Karpas-422 (cell line): ENCODE measurements at regions not wholly inside any gene's neighbourhood (a gene's known extent, or its start where the extent isn't known, plus 50 kb on each side); places are given as distances from the start of the nearest gene placed in this dataset.
"Not testable (repeated sequence)": the region's sequence is repeated elsewhere in the genome, so short reads cannot be mapped to it uniquely, and the experiment has no call there.

Experiments used
- DNase-seq: peaks from one replicate; pipeline ENCODE4 v3.0.0-alpha.2; 2015
- H2AFZ ChIP-seq: fragments of 200-600 bp; sonication (generic); 2 replicates; pipeline ENCODE4 v1.6.1; 2014; ENCODE audit warnings: antibody characterized with exemption, low read length, mixed read lengths
- H3K27ac ChIP-seq: fragments of 200-600 bp; sonication (generic); 2 replicates; pipeline ENCODE4 v1.5.1; 2014; ENCODE audit warnings: mild to moderate bottlenecking, low read length, moderate library complexity
- H3K27me3 ChIP-seq: fragments of 200-600 bp; sonication (generic); 2 replicates; pipeline ENCODE4 v1.6.1; 2014; ENCODE audit warnings: low read length, mixed read lengths
- H3K36me3 ChIP-seq: fragments of 200-600 bp; sonication (generic); 2 replicates; pipeline ENCODE4 v1.6.1; 2014; ENCODE audit warnings: low read length, mixed read lengths; ENCODE audit not compliant: insufficient read depth
- H3K4me1 ChIP-seq: fragments of 200-600 bp; sonication (generic); 2 replicates; pipeline ENCODE4 v1.6.1; 2014; ENCODE audit warnings: mild to moderate bottlenecking, low read length, mixed read lengths
- H3K4me2 ChIP-seq: fragments of 200-600 bp; sonication (generic); 2 replicates; pipeline ENCODE4 v1.6.1; 2014; ENCODE audit warnings: low read length, low read depth, mild to moderate bottlenecking; ENCODE audit not compliant: poor library complexity, severe bottlenecking
- H3K4me3 ChIP-seq: fragments of 200-600 bp; sonication (generic); 2 replicates; pipeline ENCODE4 v1.5.1; 2014; ENCODE audit warnings: mild to moderate bottlenecking, antibody characterized with exemption, low read length, mixed read lengths
- H3K79me2 ChIP-seq: fragments of 200-600 bp; sonication (generic); 2 replicates; pipeline ENCODE4 v1.6.1; 2014; ENCODE audit warnings: mild to moderate bottlenecking, low read length, mixed read lengths
- H3K9ac ChIP-seq: fragments of 200-600 bp; sonication (generic); 2 replicates; pipeline ENCODE4 v1.6.0; 2014; ENCODE audit warnings: low read length
- H3K9me2 ChIP-seq: fragments of 200-600 bp; sonication (generic), shearing (Covaris generic); replicated peaks from 2 replicates; pipeline ENCODE4 v1.6.0; 2014; ENCODE audit warnings: mild to moderate bottlenecking, low read length, moderate library complexity; ENCODE audit not compliant: insufficient read depth
- H3K9me3 ChIP-seq: fragments of 300-700, 200-600 bp; sonication (generic); 2 replicates; pipeline ENCODE4 v1.6.1; 2014; ENCODE audit warnings: low read length, mixed read lengths
- H4K20me1 ChIP-seq: fragments of 200-600 bp; sonication (generic); 2 replicates; pipeline ENCODE4 v1.6.1; 2014; ENCODE audit warnings: mild to moderate bottlenecking, antibody characterized with exemption, low read length, low read depth; ENCODE audit not compliant: insufficient read depth

DNA sequence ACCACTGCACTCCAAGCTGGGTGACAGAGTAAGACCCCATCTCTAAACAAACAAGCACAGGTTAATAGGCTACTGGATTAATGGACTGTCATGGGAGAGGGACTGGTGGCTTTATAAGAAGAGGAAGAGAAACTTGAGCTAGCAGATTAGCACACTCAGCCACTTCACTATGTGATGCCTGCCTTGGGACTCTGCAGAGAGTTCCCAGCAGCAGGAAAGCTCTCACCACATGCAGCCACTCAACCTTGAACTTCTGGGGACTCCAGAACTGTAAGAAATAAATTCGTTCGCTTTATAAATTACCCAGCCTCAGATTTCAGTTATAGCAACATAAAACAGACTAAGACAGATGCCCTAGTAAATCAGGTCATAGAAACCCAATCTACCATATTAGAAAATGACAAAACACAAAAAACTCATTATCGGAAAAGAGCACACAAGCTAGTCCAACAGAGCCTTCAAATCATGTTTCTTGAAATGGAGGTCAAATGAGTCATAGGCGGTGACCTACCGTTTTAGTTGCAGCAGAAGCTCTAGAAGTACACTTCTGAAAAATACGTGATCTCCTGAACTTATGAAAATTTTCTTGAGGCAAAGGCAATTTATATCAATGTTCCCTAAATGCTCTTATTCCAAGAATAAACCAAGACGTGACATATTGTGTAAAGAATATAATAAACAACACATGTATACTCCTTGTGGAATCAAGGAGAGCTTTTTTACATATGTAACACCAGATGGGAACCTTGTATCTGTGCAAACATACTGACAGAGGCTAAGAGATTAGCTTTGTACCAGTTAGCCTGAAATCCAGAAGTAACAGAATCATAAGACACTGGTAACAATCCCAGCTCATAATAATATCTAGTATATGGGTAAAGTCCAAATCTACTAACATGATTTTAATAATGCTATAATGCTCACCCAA lies 340.9 kb upstream of the SGCG start:
- Histone ChIP-seq H2AFZ (no peak overlapping the region), H3K4me3 (no peak overlapping the region), H3K27ac (no peak overlapping the region), H3K27me3 (no peaks in the 10 kb centered on the region), H3K36me3 (no peaks in the 10 kb centered on the region), H3K9me2 (no peaks in the 10 kb centered on the region), H3K9me3 (no peaks in the 10 kb centered on the region), H3K4me1 (no peaks in the 10 kb centered on the region), H4K20me1 (no peaks in the 10 kb centered on the region), H3K9ac (no peak overlapping the region), H3K4me2 (no peak overlapping the region), H3K79me2 (no peaks in the 10 kb centered on the region)
- DNase-seq: peak; percentile 42

DNA sequence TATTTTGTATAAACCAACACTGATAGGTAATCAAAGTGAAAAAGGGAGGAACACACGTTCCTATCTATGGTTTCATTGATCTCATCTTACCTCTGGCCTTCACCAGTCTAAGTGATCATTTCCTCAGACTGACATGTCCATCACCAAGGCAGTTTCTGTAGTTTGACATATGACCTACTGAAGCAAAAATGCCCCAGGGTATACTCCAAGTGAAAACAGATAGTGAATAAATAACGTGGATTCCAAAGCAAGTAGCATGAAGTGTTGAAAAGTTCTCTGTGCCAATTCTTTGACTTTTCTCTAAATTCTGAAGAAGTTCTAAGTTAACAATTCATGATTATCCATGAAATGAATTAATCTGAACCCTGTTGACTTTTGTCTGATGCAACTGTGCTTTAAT lies 334.2 kb upstream of the SGCG start:
- DNase-seq: no peak
- no peaks in the 10 kb centered on the region for H3K27me3 ChIP-seq
- H3K36me3 ChIP-seq: no peaks in the 10 kb centered on the region
- H4K20me1 ChIP-seq: no peaks in the 10 kb centered on the region
- H3K9ac ChIP-seq: no peak overlapping the region
- no peak overlapping the region for H3K4me3 ChIP-seq
- no peaks in the 10 kb centered on the region for H3K4me1 ChIP-seq
- H3K9me3 ChIP-seq: no peaks in the 10 kb centered on the region
- no peak overlapping the region for H2AFZ ChIP-seq
- no peak overlapping the region for H3K27ac ChIP-seq
- H3K9me2 ChIP-seq: no peaks in the 10 kb centered on the region
- no peaks in the 10 kb centered on the region for H3K79me2 ChIP-seq
- H3K4me2 ChIP-seq: no peak overlapping the region

DNA sequence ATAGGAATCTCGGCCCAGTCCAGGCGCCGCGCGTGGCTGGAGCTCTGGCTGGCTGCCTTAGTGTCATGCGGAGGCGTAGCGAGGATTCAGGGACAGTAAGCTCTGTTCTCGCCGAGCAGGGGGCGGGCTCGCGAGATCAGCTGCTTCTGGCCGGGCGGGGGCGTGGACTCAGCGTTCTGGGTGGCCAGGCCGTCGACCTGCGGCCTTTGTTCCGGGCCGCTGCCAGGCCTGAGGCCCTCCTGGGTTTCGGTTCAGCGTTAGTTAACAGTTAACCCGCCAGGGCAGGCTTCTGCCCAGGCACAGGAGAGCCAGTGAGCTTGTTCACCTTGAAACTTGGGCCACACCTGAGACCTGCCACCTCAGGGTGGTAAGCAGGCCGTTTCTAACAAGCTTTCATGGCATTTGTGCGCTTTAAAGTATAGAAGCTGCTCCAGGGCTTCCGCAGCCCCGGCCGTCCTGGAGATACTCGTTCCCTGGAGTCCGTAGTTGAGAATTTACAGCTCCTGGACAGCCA lies 332.2 kb upstream of the SGCG start:
- Histone ChIP-seq H3K36me3 (no peaks in the 10 kb centered on the region), H3K9ac (no peak overlapping the region), H4K20me1 (no peaks in the 10 kb centered on the region), H3K27me3 (no peaks in the 10 kb centered on the region), H2AFZ (no peak overlapping the region), H3K4me2 (no peak overlapping the region), H3K4me1 (no peaks in the 10 kb centered on the region), H3K79me2 (no peaks in the 10 kb centered on the region), H3K27ac (no peak overlapping the region), H3K4me3 (no peak overlapping the region), H3K9me3 (no peaks in the 10 kb centered on the region), H3K9me2 (no peaks in the 10 kb centered on the region)
- no peak for DNase-seq

DNA sequence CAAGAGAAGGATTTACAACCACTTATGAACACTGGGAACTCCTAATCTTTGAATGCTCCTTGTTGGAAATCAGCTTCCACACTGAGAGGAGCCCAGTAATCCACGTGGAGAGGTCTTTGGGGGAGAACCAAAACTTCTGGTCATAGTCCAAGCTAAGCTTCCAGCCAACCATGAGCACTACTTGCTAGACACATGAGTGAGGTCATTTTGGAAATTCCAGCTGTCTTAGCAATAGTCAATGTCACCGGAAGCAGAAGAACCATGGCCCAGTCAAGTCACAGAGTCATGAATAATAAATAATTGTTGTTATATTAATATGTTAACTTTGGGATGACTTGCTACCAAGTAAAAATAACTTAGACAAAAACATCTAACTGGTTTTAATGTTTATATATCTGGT lies 324.9 kb upstream of the SGCG start:
- no peaks in the 10 kb centered on the region for H3K27me3 ChIP-seq
- no peak overlapping the region for H3K4me3 ChIP-seq
- H3K9ac ChIP-seq: no peak overlapping the region
- H3K36me3 ChIP-seq: no peaks in the 10 kb centered on the region
- no peaks in the 10 kb centered on the region for H3K4me1 ChIP-seq
- H4K20me1 ChIP-seq: no peaks in the 10 kb centered on the region
- no peak overlapping the region for H2AFZ ChIP-seq
- H3K9me2 ChIP-seq: no peaks in the 10 kb centered on the region
- no peaks in the 10 kb centered on the region for H3K79me2 ChIP-seq
- no peaks in the 10 kb centered on the region for H3K9me3 ChIP-seq
- H3K27ac ChIP-seq: no peak overlapping the region
- DNase-seq: no peak
- H3K4me2 ChIP-seq: no peak overlapping the region

DNA sequence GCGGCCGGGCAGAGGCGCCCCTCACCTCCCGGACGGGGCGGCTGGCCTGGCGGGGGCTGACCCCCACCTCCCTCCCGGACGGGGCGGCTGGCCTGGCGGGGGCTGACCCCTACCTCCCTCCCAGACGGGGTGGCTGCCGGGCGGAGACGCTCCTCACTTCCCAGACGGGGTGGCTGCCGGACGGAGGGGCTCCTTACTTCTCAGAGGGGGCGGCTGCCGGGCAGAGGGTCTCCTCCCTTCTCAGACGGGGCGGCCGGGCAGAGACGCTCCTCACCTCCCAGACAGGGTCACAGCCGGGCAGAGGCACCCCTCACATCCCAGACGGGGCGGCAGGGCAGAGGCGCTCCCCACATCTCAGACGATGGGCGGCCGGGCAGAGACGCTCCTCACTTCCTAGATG lies 321.8 kb upstream of the SGCG start:
- H3K79me2 ChIP-seq, H3K27me3 ChIP-seq, H3K27ac ChIP-seq, H3K4me3 ChIP-seq, H3K9me3 ChIP-seq, H3K4me1 ChIP-seq, H3K36me3 ChIP-seq, H3K9me2 ChIP-seq, H3K9ac ChIP-seq, H3K4me2 ChIP-seq, DNase-seq, H2AFZ ChIP-seq, H4K20me1 ChIP-seq: not testable (repeated sequence)

DNA sequence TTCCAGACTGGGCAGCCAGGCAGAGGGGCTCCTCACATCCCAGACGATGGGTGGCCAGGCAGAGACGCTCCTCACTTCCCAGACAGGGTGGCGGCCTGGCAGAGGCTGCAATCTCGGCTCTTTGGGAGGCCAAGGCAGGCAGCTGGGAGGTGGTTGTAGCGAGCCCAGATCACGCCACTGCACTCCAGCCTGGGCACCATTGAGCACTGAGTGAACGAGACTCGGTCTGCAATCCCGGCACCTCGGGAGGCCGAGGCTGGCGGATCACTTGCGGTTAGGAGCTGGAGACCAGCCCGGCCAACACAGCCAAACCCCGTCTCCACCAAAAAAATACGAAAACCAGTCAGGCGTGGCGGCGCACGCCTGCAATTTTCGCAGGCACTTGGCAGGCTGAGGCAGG lies 321.4 kb upstream of the SGCG start:
- H2AFZ ChIP-seq, H3K9me2 ChIP-seq, H3K4me2 ChIP-seq, DNase-seq, H3K36me3 ChIP-seq, H3K79me2 ChIP-seq, H3K27ac ChIP-seq, H3K9me3 ChIP-seq, H4K20me1 ChIP-seq, H3K4me1 ChIP-seq, H3K9ac ChIP-seq, H3K27me3 ChIP-seq, H3K4me3 ChIP-seq: not testable (repeated sequence)

DNA sequence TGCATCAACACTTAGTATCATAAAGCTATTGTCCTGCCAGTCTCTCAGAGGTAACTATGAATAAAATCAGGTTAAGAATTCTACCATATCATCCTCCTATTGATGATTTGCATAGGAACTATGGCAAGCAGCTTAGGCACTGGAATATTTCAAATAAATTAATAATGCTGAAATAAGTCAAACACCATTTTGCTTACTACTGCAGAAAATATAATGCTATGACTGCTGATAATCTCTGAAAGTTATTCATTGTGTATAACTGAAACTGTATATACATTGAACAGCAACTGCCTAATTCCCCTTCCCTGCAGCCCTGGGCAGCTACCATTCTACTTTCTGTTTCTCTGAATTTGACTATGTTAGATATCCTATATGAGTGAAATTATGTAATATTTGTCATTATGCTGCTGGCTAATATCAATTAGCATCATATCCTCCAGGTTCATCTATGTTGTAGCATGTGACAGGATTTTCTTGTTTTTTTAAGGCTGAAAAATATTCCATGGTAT lies 318.8 kb upstream of the SGCG start:
- Histone ChIP-seq H4K20me1 (no peaks in the 10 kb centered on the region), H3K9me2 (no peaks in the 10 kb centered on the region), H3K9ac (no peak overlapping the region), H3K79me2 (no peaks in the 10 kb centered on the region), H3K4me3 (no peak overlapping the region), H3K36me3 (no peaks in the 10 kb centered on the region), H3K27me3 (no peaks in the 10 kb centered on the region), H3K4me1 (no peaks in the 10 kb centered on the region), H3K27ac (no peak overlapping the region), H2AFZ (no peak overlapping the region), H3K4me2 (no peak overlapping the region), H3K9me3 (no peaks in the 10 kb centered on the region)
- DNase-seq: no peak

DNA sequence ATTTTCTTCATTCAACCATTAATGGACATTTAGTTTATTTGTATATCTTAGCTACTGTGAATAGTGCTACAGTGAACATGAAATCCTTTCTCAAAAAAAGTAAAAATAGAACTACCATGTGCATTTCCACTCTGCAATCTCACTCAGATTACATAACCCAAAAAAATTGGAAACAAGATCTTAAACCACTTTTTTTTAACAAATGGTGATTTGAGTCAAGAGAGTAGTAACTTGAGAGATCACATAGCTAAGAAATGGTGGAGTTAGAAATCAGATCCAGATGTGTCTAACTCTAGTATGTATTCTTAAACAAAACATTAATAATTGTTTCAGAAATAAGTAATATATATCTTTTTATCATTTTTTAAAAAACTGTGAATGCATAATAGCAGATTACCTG lies 318.3 kb upstream of the SGCG start:
- no peaks in the 10 kb centered on the region for H3K9me3 ChIP-seq
- H3K4me3 ChIP-seq: no peak overlapping the region
- no peaks in the 10 kb centered on the region for H3K36me3 ChIP-seq
- H3K4me2 ChIP-seq: no peak overlapping the region
- H4K20me1 ChIP-seq: no peaks in the 10 kb centered on the region
- H3K9ac ChIP-seq: no peak overlapping the region
- H3K27ac ChIP-seq: no peak overlapping the region
- H3K9me2 ChIP-seq: no peaks in the 10 kb centered on the region
- H3K4me1 ChIP-seq: no peaks in the 10 kb centered on the region
- H3K27me3 ChIP-seq: no peaks in the 10 kb centered on the region
- DNase-seq: no peak
- no peak overlapping the region for H2AFZ ChIP-seq
- H3K79me2 ChIP-seq: no peaks in the 10 kb centered on the region
